ENCODE measurements at regions not wholly inside any gene's neighbourhood (a gene's known extent, or its start where the extent isn't known, plus 50 kb on each side); places are given as distances from the start of the nearest gene placed in this dataset.

- TF ChIP-seq TCF12 (IDR thresholded peaks at IDR 0.05; ENCODE audit: low read depth, low read length) = no peak
- TF ChIP-seq KDM5A (IDR thresholded peaks at IDR 0.05; ENCODE audit: low read length) = no peak
- no peak for TF ChIP-seq CTCF (IDR thresholded peaks at IDR 0.05; ENCODE audit: control extremely low read depth in 1 of 3, insufficient read depth in 1 of 3, low read depth in 1 of 3, low read length in 3 of 3)
- no peak for TF ChIP-seq TAF7 (optimal IDR thresholded peaks at IDR 0.05; ENCODE audit: borderline replicate concordance, low read depth, low read length)
- TF ChIP-seq CHD2 (IDR thresholded peaks at IDR 0.05; ENCODE audit: low read length) = no peak
- TF ChIP-seq TEAD4 (IDR thresholded peaks at IDR 0.05; ENCODE audit: low read depth, low read length) = no peak
- TF ChIP-seq TBP (IDR thresholded peaks at IDR 0.05; ENCODE audit: low read depth, low read length) = no peak
- no peak for TF ChIP-seq ATF2 (IDR thresholded peaks at IDR 0.05; ENCODE audit: low read length)
- no peak for TF ChIP-seq HDAC6 (IDR thresholded peaks at IDR 0.05; ENCODE audit: low read depth, low read length)
- TF ChIP-seq CEBPB (IDR thresholded peaks at IDR 0.05; ENCODE audit: low read depth, low read length) = no peak
- TF ChIP-seq SIN3A (conservative IDR thresholded peaks at IDR 0.05 in 1 of 2, IDR thresholded peaks at IDR 0.05 in 1 of 2; ENCODE audit: low read depth in 1 of 2, low read length in 2 of 2) = no peak
- TF ChIP-seq MAFK (IDR thresholded peaks at IDR 0.05; ENCODE audit: low read depth, low read length) = no peak
- TF ChIP-seq RFX5 (IDR thresholded peaks at IDR 0.05; ENCODE audit: borderline replicate concordance, low read depth, low read length) = no peak
- TF ChIP-seq EP300 (IDR thresholded peaks at IDR 0.05; ENCODE audit: borderline replicate concordance in 1 of 2, low read depth in 2 of 2, low read length in 2 of 2) = no peak
Measured at GRCh38 chr3:177672252-177672911, 475.1 kb upstream of the TBL1XR1 start.
